Urinary bladder (tissue), 3 donors: ENCODE measurements at regions not wholly inside any gene's neighbourhood (a gene's known extent, or its start where the extent isn't known, plus 50 kb on each side); places are given as distances from the start of the nearest gene placed in this dataset.

Experiments
- DNase-seq: peaks from one replicate; pipeline ENCODE4 v3.0.0-alpha.2; 2015; ENCODE audit errors: extremely low spot score
- H3K27ac ChIP-seq: one replicate; pipeline ENCODE4 v1.5.1; 2013; ENCODE audit warnings: low read depth, mild to moderate bottlenecking, moderate library complexity
- H3K36me3 ChIP-seq: one replicate; pipeline ENCODE4 v1.6.1; 2013; ENCODE audit warnings: mild to moderate bottlenecking, moderate library complexity; ENCODE audit not compliant: insufficient read depth
- H3K4me1 ChIP-seq: one replicate; pipeline ENCODE4 v1.6.1; 2013; ENCODE audit warnings: mild to moderate bottlenecking, moderate library complexity; ENCODE audit not compliant: insufficient read depth
- H3K4me3 ChIP-seq: one replicate; pipeline ENCODE4 v1.5.1; 2013; ENCODE audit warnings: low read depth, low read length
- WGBS: extraction: QIAGEN DNeasy Blood & Tissue Kit; methylation state at CpG from one replicate; pipeline ENCODE4 v1.1.7; 2013; 5-methylcytosine and 5-hydroxymethylcytosine counted together
- donor health status: healthy with polysubstance abuse.
- donor health status: healthy.

- H3K27ac ChIP-seq = no peak overlapping the region
- no peaks in the 10 kb centered on the region for H3K4me1 ChIP-seq
- no peak for DNase-seq
- no peak overlapping the region for H3K4me3 ChIP-seq
- no peaks in the 10 kb centered on the region for H3K36me3 ChIP-seq
- 20% methylated on average over 2 of the region's 2 CpGs for WGBS
Measured at GRCh38 chr21:17343055-17343454, 169.8 kb upstream of the CXADR start.

GRCh38 chr21:17348357-17348756 lies 164.5 kb upstream of the CXADR start:
- no peaks in the 10 kb centered on the region for H3K36me3 ChIP-seq
- H3K4me3 ChIP-seq = no peak overlapping the region
- DNase-seq = no peak
- no peak overlapping the region for H3K27ac ChIP-seq
- WGBS = 67% methylated on average over 3 of the region's 3 CpGs
- H3K4me1 ChIP-seq = no peaks in the 10 kb centered on the region

GRCh38 chr21:17348849-17349248 lies 164.0 kb upstream of the CXADR start:
- H3K4me1 ChIP-seq = no peaks in the 10 kb centered on the region
- WGBS = 38% methylated on average over 1 of the region's 1 CpG
- no peak overlapping the region for H3K4me3 ChIP-seq
- H3K36me3 ChIP-seq = no peaks in the 10 kb centered on the region
- DNase-seq = no peak
- no peak overlapping the region for H3K27ac ChIP-seq

- Histone ChIP-seq H3K36me3 (no peaks in the 10 kb centered on the region), H3K4me1 (no peaks in the 10 kb centered on the region), H3K27ac (no peak overlapping the region), H3K4me3 (no peak overlapping the region)
- DNase-seq = no peak
- 95% methylated on average over 2 of the region's 2 CpGs for WGBS
Measured at GRCh38 chr21:17351766-17352165, 161.1 kb upstream of the CXADR start.

- no peak for DNase-seq
- H3K4me3 ChIP-seq = no peak overlapping the region
- no peak overlapping the region for H3K27ac ChIP-seq
- H3K4me1 ChIP-seq = no peaks in the 10 kb centered on the region
- no peaks in the 10 kb centered on the region for H3K36me3 ChIP-seq
- WGBS = 56% methylated on average over 3 of the region's 3 CpGs
Measured at GRCh38 chr21:17352996-17353655, 159.7 kb upstream of the CXADR start.

GRCh38 chr21:17359781-17360180 lies 153.1 kb upstream of the CXADR start:
- Histone ChIP-seq H3K27ac (no peak overlapping the region), H3K4me1 (no peaks in the 10 kb centered on the region), H3K4me3 (no peak overlapping the region), H3K36me3 (no peaks in the 10 kb centered on the region)
- DNase-seq = no peak
- WGBS = 85% methylated on average over 2 of the region's 2 CpGs

- DNase-seq = no peak
- H3K4me1 ChIP-seq = no peaks in the 10 kb centered on the region
- H3K4me3 ChIP-seq = no peak overlapping the region
- H3K27ac ChIP-seq = no peak overlapping the region
- H3K36me3 ChIP-seq = no peaks in the 10 kb centered on the region
- 59% methylated on average over 3 of the region's 3 CpGs for WGBS
Measured at GRCh38 chr21:17368748-17369363, 144.0 kb upstream of the CXADR start.

- Histone ChIP-seq H3K27ac (no peak overlapping the region), H3K4me3 (no peak overlapping the region), H3K36me3 (no peaks in the 10 kb centered on the region), H3K4me1 (no peaks in the 10 kb centered on the region)
- WGBS = 75% methylated on average over 5 of the region's 5 CpGs
- DNase-seq = peak; percentile 52
Measured at GRCh38 chr21:17370263-17370662, 142.6 kb upstream of the CXADR start.

GRCh38 chr21:17370916-17371315 lies 141.9 kb upstream of the CXADR start:
- peak; percentile 23 for DNase-seq
- WGBS = 35% methylated on average over 5 of the region's 5 CpGs
- no peak overlapping the region for H3K27ac ChIP-seq
- H3K4me1 ChIP-seq = no peaks in the 10 kb centered on the region
- H3K4me3 ChIP-seq = no peak overlapping the region
- H3K36me3 ChIP-seq = no peaks in the 10 kb centered on the region

- Histone ChIP-seq H3K4me1 (no peaks in the 10 kb centered on the region), H3K4me3 (no peak overlapping the region), H3K27ac (no peak overlapping the region), H3K36me3 (no peaks in the 10 kb centered on the region)
- 13% methylated on average over 1 of the region's 1 CpG for WGBS
- DNase-seq = peak; percentile 63
Measured at GRCh38 chr21:17371450-17371849, 141.4 kb upstream of the CXADR start.

- WGBS = 67% methylated on average over 2 of the region's 2 CpGs
- H3K4me1 ChIP-seq = no peaks in the 10 kb centered on the region
- no peak for DNase-seq
- no peak overlapping the region for H3K27ac ChIP-seq
- H3K4me3 ChIP-seq = no peak overlapping the region
- H3K36me3 ChIP-seq = no peaks in the 10 kb centered on the region
Measured at GRCh38 chr21:17372200-17372599, 140.6 kb upstream of the CXADR start.

- DNase-seq = no peak
- H3K4me3 ChIP-seq = no peak overlapping the region
- WGBS = 30% methylated on average over 2 of the region's 2 CpGs
- no peaks in the 10 kb centered on the region for H3K36me3 ChIP-seq
- no peaks in the 10 kb centered on the region for H3K4me1 ChIP-seq
- H3K27ac ChIP-seq = no peak overlapping the region
Measured at GRCh38 chr21:17386498-17386897, 126.3 kb upstream of the CXADR start.

GRCh38 chr21:17387030-17387617 lies 125.7 kb upstream of the CXADR start:
- H3K36me3 ChIP-seq = no peaks in the 10 kb centered on the region
- DNase-seq = peak; percentile 56
- H3K4me3 ChIP-seq = no peak overlapping the region
- no peaks in the 10 kb centered on the region for H3K4me1 ChIP-seq
- 21% methylated on average over 7 of the region's 7 CpGs for WGBS
- no peak overlapping the region for H3K27ac ChIP-seq

GRCh38 chr21:17388226-17388625 lies 124.6 kb upstream of the CXADR start:
- H3K4me1 ChIP-seq = no peaks in the 10 kb centered on the region
- H3K4me3 ChIP-seq = no peak overlapping the region
- DNase-seq = no peak
- no peaks in the 10 kb centered on the region for H3K36me3 ChIP-seq
- WGBS = 84% methylated on average over 4 of the region's 4 CpGs
- no peak overlapping the region for H3K27ac ChIP-seq
